ENCODE measurements at regions not wholly inside any gene's neighbourhood (a gene's known extent, or its start where the extent isn't known, plus 50 kb on each side); places are given as distances from the start of the nearest gene placed in this dataset.

GRCh38 chrX:74234818-74235217, 69.2 kb upstream of the ZCCHC13 start:
- Histone ChIP-seq H3K14ac (ENCODE audit: insufficient read depth, low read length) (no peak overlapping the region), H3K27me3 (ENCODE audit: insufficient read depth, low read length) (no peaks in the 10 kb centered on the region), H4K20me1 (ENCODE audit: control insufficient read depth, insufficient read depth, insufficient read length) (no peaks in the 10 kb centered on the region), H2BK20ac (ENCODE audit: low read depth, low read length, poor library complexity, severe bottlenecking) (no peak overlapping the region), H4K5ac (ENCODE audit: insufficient read length, low read depth, low read length) (no peak overlapping the region), H4K91ac (ENCODE audit: insufficient read length, low read depth, low read length) (no peak overlapping the region), H2BK12ac (ENCODE audit: insufficient read length, low read depth, low read length) (no peak overlapping the region), H3K79me2 (ENCODE audit: insufficient read depth, low read length) (no peaks in the 10 kb centered on the region), H3K4me1 (ENCODE audit: insufficient read depth, low read length) (no peaks in the 10 kb centered on the region), H3K79me1 (ENCODE audit: insufficient read depth, low read depth, low read length, poor library complexity, severe bottlenecking) (no peaks in the 10 kb centered on the region), H3K56ac (ENCODE audit: insufficient read length, low read depth, low read length) (no peak overlapping the region), H2BK5ac (ENCODE audit: insufficient read length, low read length) (no peak overlapping the region), H4K8ac (replicated peaks; ENCODE audit: insufficient read length, low read depth, low read length) (no peak overlapping the region), H2BK15ac (ENCODE audit: low read depth, low read length) (no peak overlapping the region), H3K23me2 (ENCODE audit: insufficient read length, low read depth, low read length, poor library complexity, severe bottlenecking) (no peaks in the 10 kb centered on the region), H3K9ac (ENCODE audit: extremely low read depth, insufficient read length, low read length) (no peak overlapping the region), H3K23ac (ENCODE audit: insufficient read length, low read depth, low read length) (no peak overlapping the region), H3K18ac (ENCODE audit: insufficient read length, low read depth, low read length) (no peak overlapping the region), H3K4ac (ENCODE audit: low read depth, low read length) (no peak overlapping the region), H2BK120ac (ENCODE audit: low read depth, low read length, poor library complexity, severe bottlenecking) (no peak overlapping the region), H3K9me3 (ENCODE audit: control insufficient read depth, low read depth, low read length) (no peaks in the 10 kb centered on the region), H3K27ac (ENCODE audit: insufficient read length, low read depth, low read length) (no peak overlapping the region), H2AK5ac (ENCODE audit: insufficient read length, low read length) (no peak overlapping the region), H3T11ph (ENCODE audit: low read length) (no peak overlapping the region), H2AFZ (ENCODE audit: low read length) (no peak overlapping the region), H3K4me2 (ENCODE audit: insufficient read depth, insufficient read length, low read length) (no peak overlapping the region)
- Mint-ChIP-seq H3K4me1 (peaks cover 3 to 7% of the 10 kb centered on the region in 2 experiments; a peak in 3 of 4 replicates), H3K27me3 (ENCODE audit: low read depth) (no peaks in the 10 kb centered on the region; the same call in 1 of the 2 replicates), H3K9me3 (no peaks in the 10 kb centered on the region), H3K4me3 (no peak overlapping the region), H3K36me3 (ENCODE audit: insufficient read depth in 1 of 3, low read depth in 3 of 3) (peaks cover 8 to 13% (median 11%) of the 10 kb centered on the region in 3 experiments; a peak in 6 of 7 replicates), H3K27ac (no peak overlapping the region)
- no CpG with 5 or more reads among the region's 2 CpGs for WGBS (ENCODE audit: extremely low coverage, insufficient read length, low lambda C conversion rate)
- no peak for DNase-seq
- peak; percentile 29; the same call in 1 of the 3 replicates for TF ChIP-seq CTCF (conservative IDR thresholded peaks at IDR 0.05)

Measured in H9 (cell line).